ENCODE measurements at regions not wholly inside any gene's neighbourhood (a gene's known extent, or its start where the extent isn't known, plus 50 kb on each side); places are given as distances from the start of the nearest gene placed in this dataset.

- TF ChIP-seq GATA3 (IDR thresholded peaks at IDR 0.05; ENCODE audit: low read depth, low read length) (no peak), GATA2 (IDR thresholded peaks at IDR 0.05; ENCODE audit: low read depth, low read length) (no peak)
These were observed 277.8 kb downstream of the FOXO1 start for GRCh38 chr13:40388617-40389016.

Measured in SH-SY5Y (cell line).